ENCODE measurements at regions not wholly inside any gene's neighbourhood (a gene's known extent, or its start where the extent isn't known, plus 50 kb on each side); places are given as distances from the start of the nearest gene placed in this dataset.

GRCh38 chr6:133634474-133634873 is 254.4 kb upstream of the TCF21 start:
- TF ChIP-seq CTCF (conservative IDR thresholded peaks at IDR 0.05 in 1 of 2, IDR thresholded peaks at IDR 0.05 in 1 of 2; ENCODE audit: low read depth in 1 of 2, low read length in 2 of 2) (no peak), EZH2 (IDR thresholded peaks at IDR 0.05; ENCODE audit: low read length, missing control alignments) (no peak)

Data from fibroblast of lung (primary cell).